ENCODE measurements at regions not wholly inside any gene's neighbourhood (a gene's known extent, or its start where the extent isn't known, plus 50 kb on each side); places are given as distances from the start of the nearest gene placed in this dataset.

DNA sequence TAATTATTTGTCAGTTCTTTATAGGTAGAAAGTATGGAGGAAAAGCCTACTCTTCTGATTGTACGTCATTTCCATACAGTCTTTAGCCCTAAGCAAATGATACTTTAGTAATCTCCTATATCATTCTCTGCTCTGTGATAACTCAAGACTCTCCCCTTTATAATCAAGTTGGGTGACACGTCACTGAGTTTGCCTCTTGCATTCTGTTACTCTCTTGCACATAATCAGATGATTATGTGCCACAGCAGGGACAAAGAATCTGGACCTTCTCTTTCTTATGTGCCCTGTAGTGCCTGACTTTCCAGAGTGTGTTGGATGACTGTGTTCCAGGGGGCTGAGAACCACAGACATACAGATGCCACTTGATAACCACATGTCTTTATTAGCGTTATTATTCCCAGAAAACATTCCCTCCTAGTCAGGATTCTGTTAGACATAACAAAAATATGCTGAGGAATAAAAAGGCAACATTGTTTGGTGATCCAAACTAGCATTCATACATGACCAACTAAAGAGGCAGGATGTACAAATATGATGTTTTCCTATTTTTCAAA is 116.4 kb upstream of the HGF start:
- TF ChIP-seq, protein P1, sequence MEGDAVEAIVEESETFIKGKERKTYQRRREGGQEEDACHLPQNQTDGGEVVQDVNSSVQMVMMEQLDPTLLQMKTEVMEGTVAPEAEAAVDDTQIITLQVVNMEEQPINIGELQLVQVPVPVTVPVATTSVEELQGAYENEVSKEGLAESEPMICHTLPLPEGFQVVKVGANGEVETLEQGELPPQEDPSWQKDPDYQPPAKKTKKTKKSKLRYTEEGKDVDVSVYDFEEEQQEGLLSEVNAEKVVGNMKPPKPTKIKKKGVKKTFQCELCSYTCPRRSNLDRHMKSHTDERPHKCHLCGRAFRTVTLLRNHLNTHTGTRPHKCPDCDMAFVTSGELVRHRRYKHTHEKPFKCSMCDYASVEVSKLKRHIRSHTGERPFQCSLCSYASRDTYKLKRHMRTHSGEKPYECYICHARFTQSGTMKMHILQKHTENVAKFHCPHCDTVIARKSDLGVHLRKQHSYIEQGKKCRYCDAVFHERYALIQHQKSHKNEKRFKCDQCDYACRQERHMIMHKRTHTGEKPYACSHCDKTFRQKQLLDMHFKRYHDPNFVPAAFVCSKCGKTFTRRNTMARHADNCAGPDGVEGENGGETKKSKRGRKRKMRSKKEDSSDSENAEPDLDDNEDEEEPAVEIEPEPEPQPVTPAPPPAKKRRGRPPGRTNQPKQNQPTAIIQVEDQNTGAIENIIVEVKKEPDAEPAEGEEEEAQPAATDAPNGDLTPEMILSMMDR (IDR thresholded peaks at IDR 0.05), result no peak
- no peak for TF ChIP-seq POLR2A (IDR thresholded peaks at IDR 0.05)

Data from esophagus squamous epithelium (tissue), 4 donors.